HCT116 (cell line): ENCODE measurements at regions not wholly inside any gene's neighbourhood (a gene's known extent, or its start where the extent isn't known, plus 50 kb on each side); places are given as distances from the start of the nearest gene placed in this dataset.

Source experiments
- EZH2phosphoT487 ChIP-seq: fragments of 200-600 bp; IDR thresholded peaks from 2 replicates; pipeline ENCODE4 v1.6.1; 2018; ENCODE audit warnings: antibody characterized with exemption, borderline replicate concordance
- JUND ChIP-seq: IDR thresholded peaks from 2 replicates; pipeline ENCODE4 v1.6.1; 2012
- POLR2AphosphoS5 ChIP-seq: IDR thresholded peaks from 2 replicates; pipeline ENCODE4 v1.6.1; 2011; ENCODE audit warnings: mild to moderate bottlenecking, low read depth, low read length, moderate library complexity
- TF ChIP-seq, protein P1 (sequence below), 3 experiments: fragments of 200-600 bp in 1 of 3; sonication (generic) in 1 of 3; IDR thresholded peaks in 2 of 3; conservative IDR thresholded peaks in 1 of 3; 2 replicates each; pipeline ENCODE4 v1.5.1; 2012 to 2017; ENCODE audit warnings: low read depth in 2 of 3, low read length in 2 of 3, antibody characterized with exemption in 1 of 3, borderline replicate concordance in 1 of 3, control low read depth in 1 of 3, mild to moderate bottlenecking in 1 of 3, mixed read lengths in 1 of 3, mixed run types in 1 of 3, moderate library complexity in 1 of 3; ENCODE audit not compliant: insufficient read depth in 1 of 3
- TF ChIP-seq, protein P2 (sequence below): IDR thresholded peaks from 2 replicates; pipeline ENCODE4 v1.6.1; 2012; ENCODE audit warnings: low read depth
- TF ChIP-seq, protein P3 (sequence below): IDR thresholded peaks from 2 replicates; pipeline ENCODE4 v1.6.1; 2012

DNA sequence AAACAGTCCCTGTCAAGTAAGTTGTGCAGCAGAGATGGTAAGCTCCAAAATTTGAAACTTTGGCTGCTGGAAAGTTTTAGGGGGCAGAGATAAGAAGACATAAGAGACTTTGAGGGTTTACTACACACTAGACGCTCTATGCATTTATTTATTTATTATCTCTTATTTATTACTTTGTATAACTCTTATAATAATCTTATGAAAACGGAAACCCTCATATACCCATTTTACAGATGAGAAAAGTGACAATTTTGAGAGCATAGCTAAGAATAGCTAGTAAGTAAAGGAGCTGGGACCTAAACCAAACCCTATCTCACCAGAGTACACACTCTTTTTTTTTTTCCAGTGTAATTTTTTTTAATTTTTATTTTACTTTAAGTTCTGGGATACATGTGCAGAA, 112.8 kb upstream of the PKDCC start:
- TF ChIP-seq, protein P1, sequence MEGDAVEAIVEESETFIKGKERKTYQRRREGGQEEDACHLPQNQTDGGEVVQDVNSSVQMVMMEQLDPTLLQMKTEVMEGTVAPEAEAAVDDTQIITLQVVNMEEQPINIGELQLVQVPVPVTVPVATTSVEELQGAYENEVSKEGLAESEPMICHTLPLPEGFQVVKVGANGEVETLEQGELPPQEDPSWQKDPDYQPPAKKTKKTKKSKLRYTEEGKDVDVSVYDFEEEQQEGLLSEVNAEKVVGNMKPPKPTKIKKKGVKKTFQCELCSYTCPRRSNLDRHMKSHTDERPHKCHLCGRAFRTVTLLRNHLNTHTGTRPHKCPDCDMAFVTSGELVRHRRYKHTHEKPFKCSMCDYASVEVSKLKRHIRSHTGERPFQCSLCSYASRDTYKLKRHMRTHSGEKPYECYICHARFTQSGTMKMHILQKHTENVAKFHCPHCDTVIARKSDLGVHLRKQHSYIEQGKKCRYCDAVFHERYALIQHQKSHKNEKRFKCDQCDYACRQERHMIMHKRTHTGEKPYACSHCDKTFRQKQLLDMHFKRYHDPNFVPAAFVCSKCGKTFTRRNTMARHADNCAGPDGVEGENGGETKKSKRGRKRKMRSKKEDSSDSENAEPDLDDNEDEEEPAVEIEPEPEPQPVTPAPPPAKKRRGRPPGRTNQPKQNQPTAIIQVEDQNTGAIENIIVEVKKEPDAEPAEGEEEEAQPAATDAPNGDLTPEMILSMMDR (IDR thresholded peaks at IDR 0.05 in 2 of 3, conservative IDR thresholded peaks at IDR 0.05 in 1 of 3; ENCODE audit: borderline replicate concordance in 1 of 3, insufficient read depth in 1 of 3, low read depth in 2 of 3, low read length in 2 of 3), result no peak
- TF ChIP-seq POLR2AphosphoS5 (no peak), JUND (no peak), EZH2phosphoT487 (no peak)
- TF ChIP-seq, protein P2, sequence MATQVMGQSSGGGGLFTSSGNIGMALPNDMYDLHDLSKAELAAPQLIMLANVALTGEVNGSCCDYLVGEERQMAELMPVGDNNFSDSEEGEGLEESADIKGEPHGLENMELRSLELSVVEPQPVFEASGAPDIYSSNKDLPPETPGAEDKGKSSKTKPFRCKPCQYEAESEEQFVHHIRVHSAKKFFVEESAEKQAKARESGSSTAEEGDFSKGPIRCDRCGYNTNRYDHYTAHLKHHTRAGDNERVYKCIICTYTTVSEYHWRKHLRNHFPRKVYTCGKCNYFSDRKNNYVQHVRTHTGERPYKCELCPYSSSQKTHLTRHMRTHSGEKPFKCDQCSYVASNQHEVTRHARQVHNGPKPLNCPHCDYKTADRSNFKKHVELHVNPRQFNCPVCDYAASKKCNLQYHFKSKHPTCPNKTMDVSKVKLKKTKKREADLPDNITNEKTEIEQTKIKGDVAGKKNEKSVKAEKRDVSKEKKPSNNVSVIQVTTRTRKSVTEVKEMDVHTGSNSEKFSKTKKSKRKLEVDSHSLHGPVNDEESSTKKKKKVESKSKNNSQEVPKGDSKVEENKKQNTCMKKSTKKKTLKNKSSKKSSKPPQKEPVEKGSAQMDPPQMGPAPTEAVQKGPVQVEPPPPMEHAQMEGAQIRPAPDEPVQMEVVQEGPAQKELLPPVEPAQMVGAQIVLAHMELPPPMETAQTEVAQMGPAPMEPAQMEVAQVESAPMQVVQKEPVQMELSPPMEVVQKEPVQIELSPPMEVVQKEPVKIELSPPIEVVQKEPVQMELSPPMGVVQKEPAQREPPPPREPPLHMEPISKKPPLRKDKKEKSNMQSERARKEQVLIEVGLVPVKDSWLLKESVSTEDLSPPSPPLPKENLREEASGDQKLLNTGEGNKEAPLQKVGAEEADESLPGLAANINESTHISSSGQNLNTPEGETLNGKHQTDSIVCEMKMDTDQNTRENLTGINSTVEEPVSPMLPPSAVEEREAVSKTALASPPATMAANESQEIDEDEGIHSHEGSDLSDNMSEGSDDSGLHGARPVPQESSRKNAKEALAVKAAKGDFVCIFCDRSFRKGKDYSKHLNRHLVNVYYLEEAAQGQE, result no peak
- TF ChIP-seq, protein P3, sequence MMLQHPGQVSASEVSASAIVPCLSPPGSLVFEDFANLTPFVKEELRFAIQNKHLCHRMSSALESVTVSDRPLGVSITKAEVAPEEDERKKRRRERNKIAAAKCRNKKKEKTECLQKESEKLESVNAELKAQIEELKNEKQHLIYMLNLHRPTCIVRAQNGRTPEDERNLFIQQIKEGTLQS, result no peak
